MCF 10A (cell line): ENCODE measurements at regions not wholly inside any gene's neighbourhood (a gene's known extent, or its start where the extent isn't known, plus 50 kb on each side); places are given as distances from the start of the nearest gene placed in this dataset.

ENCODE experiments used
- BruUV-seq: library from RNA; stranded (reverse); fragments of 400-500 nt; replicated peaks from 2 replicates; lab custom pipeline; 2021; lab: Mats Ljungman, UMichigan
- CTCF ChIA-PET: fragments of 300-600 bp; sonication (Branson Sonifier 250); formaldehyde crosslinking; extraction: SDS; loops from one replicate; lab custom pipeline; 2021; ENCODE audit warnings: antibody characterized with exemption, inconsistent platforms; lab: Yijun Ruan, JAX
- POLR2A ChIA-PET: fragments of 300-600, 350-650 bp; sonication (Branson Sonifier 250); formaldehyde crosslinking; extraction: SDS; loops from one replicate; lab custom pipeline; 2020; ENCODE audit warnings: antibody characterized with exemption, inconsistent platforms; lab: Yijun Ruan, JAX
- DNase-seq: peaks from one replicate; pipeline ENCODE4 v3.0.0-alpha.2; 2018; ENCODE audit not compliant: unreplicated experiment
- H3K27ac Mint-ChIP-seq: one replicate; pipeline ENCODE4 v1.8.0; 2022; ENCODE audit warnings: mild to moderate bottlenecking, low read depth, mixed read lengths; ENCODE audit not compliant: unreplicated experiment
- H3K27me3 Mint-ChIP-seq: one replicate; pipeline ENCODE4 v1.8.0; 2022; ENCODE audit warnings: mixed read lengths; ENCODE audit not compliant: insufficient read depth, unreplicated experiment
- H3K36me3 Mint-ChIP-seq: one replicate; pipeline ENCODE4 v1.8.0; 2022; ENCODE audit warnings: mild to moderate bottlenecking, moderate library complexity, mixed read lengths; ENCODE audit not compliant: insufficient read depth, unreplicated experiment
- H3K4me1 Mint-ChIP-seq: one replicate; pipeline ENCODE4 v1.8.0; 2022; ENCODE audit warnings: mixed read lengths; ENCODE audit not compliant: insufficient read depth, unreplicated experiment
- H3K4me3 Mint-ChIP-seq: one replicate; pipeline ENCODE4 v1.8.0; 2022; ENCODE audit warnings: mild to moderate bottlenecking, moderate library complexity, mixed read lengths; ENCODE audit not compliant: unreplicated experiment
- H3K9me3 Mint-ChIP-seq: one replicate; pipeline ENCODE4 v1.8.0; 2022; ENCODE audit warnings: mixed read lengths; ENCODE audit not compliant: unreplicated experiment
- CTCF ChIP-seq: fragments of 200-600 bp; IDR thresholded peaks from one replicate; pipeline ENCODE4 v1.8.0; 2022; ENCODE audit warnings: antibody characterized with exemption, mild to moderate bottlenecking; ENCODE audit not compliant: unreplicated experiment
- intact Hi-C: fragments of 100-400 bp; cut with micrococcal nuclease; formaldehyde crosslinking; loops from 2 replicates; pipeline ENCODE4 v1.14.1; 2022

- H3K36me3 Mint-ChIP-seq, result no peaks in the 10 kb centered on the region
- H3K4me3 Mint-ChIP-seq, result no peak overlapping the region
Measured at GRCh38 chrX:129233786-129234185, 289.5 kb downstream of the SMARCA1 start.

GRCh38 chrX:129230850-129231512, 292.3 kb downstream of the SMARCA1 start:
- H3K4me3 Mint-ChIP-seq, result no peak overlapping the region
- ChIA-PET POLR2A (no interaction called here), CTCF (interaction anchor here (0.7 kb wide), 1 partner anchor 1203 kb away, joined by 4 read pairs; no protein-coding TSS in a partner anchor)
- intact Hi-C loops, result no loop called here
- H3K27me3 Mint-ChIP-seq, result no peaks in the 10 kb centered on the region
- H3K9me3 Mint-ChIP-seq, result no peaks in the 10 kb centered on the region
- no peaks in the 10 kb centered on the region for H3K36me3 Mint-ChIP-seq
- no peak for TF ChIP-seq CTCF
- no peaks in the 10 kb centered on the region for H3K4me1 Mint-ChIP-seq
- no peak overlapping the region for H3K27ac Mint-ChIP-seq
- BruUV-seq, result no TSS peak
- no peak for DNase-seq

More at GRCh38 chrX:129233786-129234185, 289.5 kb downstream of the SMARCA1 start:
- Mint-ChIP-seq H3K27ac (no peak overlapping the region), H3K9me3 (peaks cover 8% of the 10 kb centered on the region), H3K27me3 (no peaks in the 10 kb centered on the region), H3K4me1 (no peaks in the 10 kb centered on the region)
- CTCF ChIA-PET, result no interaction called here
- intact Hi-C loops, result no loop called here
- DNase-seq, result no peak
- TF ChIP-seq CTCF, result no peak
- no TSS peak for BruUV-seq
- POLR2A ChIA-PET, result no interaction called here

- no peaks in the 10 kb centered on the region for H3K36me3 Mint-ChIP-seq
- ChIA-PET POLR2A (no interaction called here), CTCF (interaction anchor here (0.5 kb wide), 1 partner anchor 909 kb away, joined by 3 read pairs; no protein-coding TSS in a partner anchor)
- no peak for DNase-seq
- H3K9me3 Mint-ChIP-seq, result no peaks in the 10 kb centered on the region
- no peak overlapping the region for H3K4me3 Mint-ChIP-seq
- H3K4me1 Mint-ChIP-seq, result no peaks in the 10 kb centered on the region
- TF ChIP-seq CTCF, result no peak
- no TSS peak for BruUV-seq
- intact Hi-C loops, result no loop called here
- H3K27ac Mint-ChIP-seq, result no peak overlapping the region
- H3K27me3 Mint-ChIP-seq, result no peaks in the 10 kb centered on the region
Measured at GRCh38 chrX:129230168-129230567, 293.1 kb downstream of the SMARCA1 start.

- TF ChIP-seq CTCF, result no peak
- Mint-ChIP-seq H3K36me3 (no peaks in the 10 kb centered on the region), H3K4me3 (no peak overlapping the region), H3K27me3 (no peaks in the 10 kb centered on the region), H3K4me1 (no peaks in the 10 kb centered on the region), H3K9me3 (no peaks in the 10 kb centered on the region), H3K27ac (no peak overlapping the region)
- BruUV-seq, result no TSS peak
- DNase-seq, result no peak
- ChIA-PET CTCF (no interaction called here), POLR2A (no interaction called here)
- intact Hi-C loops, result no loop called here
Measured at GRCh38 chrX:129227366-129227765, 295.9 kb downstream of the SMARCA1 start.
